ENCODE measurements at regions not wholly inside any gene's neighbourhood (a gene's known extent, or its start where the extent isn't known, plus 50 kb on each side); places are given as distances from the start of the nearest gene placed in this dataset.
"Not testable (repeated sequence)": the region's sequence is repeated elsewhere in the genome, so short reads cannot be mapped to it uniquely, and the experiment has no call there.

DNA sequence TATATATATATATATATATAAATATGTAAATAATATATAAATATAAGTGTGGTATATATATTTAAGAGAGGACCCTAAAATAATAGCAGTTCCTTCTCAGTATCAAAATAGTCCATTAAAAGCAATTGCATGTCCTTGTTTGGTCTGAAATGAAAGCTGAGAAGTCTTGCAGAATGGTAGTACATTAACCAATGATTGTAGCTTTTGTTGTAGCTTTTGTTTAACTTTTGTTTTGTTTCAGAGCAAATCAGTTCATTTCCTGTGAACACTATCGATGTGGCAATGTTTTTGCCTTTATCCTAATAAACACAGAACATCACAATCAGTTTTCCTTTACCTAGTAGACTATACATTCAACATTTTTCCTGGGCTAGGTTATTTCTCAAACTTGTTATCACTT is 1256.2 kb upstream of the SPRY2 start:
- Histone ChIP-seq H3K36me3 (ENCODE audit: control insufficient read depth, insufficient read depth, low read length, severe bottlenecking) (no peaks in the 10 kb centered on the region), H3K9me3 (ENCODE audit: control insufficient read depth, low read length) (no peaks in the 10 kb centered on the region), H3K27me3 (replicated peaks; ENCODE audit: control insufficient read depth, insufficient read depth, low read length) (no peaks in the 10 kb centered on the region), H3K4me3 (ENCODE audit: low read length) (no peak overlapping the region), H3K4me1 (ENCODE audit: control insufficient read depth, insufficient read depth, low read length) (peaks cover 8% of the 10 kb centered on the region), H3K9ac (ENCODE audit: low read length) (no peak overlapping the region)
- peak; percentile 2 for DNase-seq (ENCODE audit: low read depth)

DNA sequence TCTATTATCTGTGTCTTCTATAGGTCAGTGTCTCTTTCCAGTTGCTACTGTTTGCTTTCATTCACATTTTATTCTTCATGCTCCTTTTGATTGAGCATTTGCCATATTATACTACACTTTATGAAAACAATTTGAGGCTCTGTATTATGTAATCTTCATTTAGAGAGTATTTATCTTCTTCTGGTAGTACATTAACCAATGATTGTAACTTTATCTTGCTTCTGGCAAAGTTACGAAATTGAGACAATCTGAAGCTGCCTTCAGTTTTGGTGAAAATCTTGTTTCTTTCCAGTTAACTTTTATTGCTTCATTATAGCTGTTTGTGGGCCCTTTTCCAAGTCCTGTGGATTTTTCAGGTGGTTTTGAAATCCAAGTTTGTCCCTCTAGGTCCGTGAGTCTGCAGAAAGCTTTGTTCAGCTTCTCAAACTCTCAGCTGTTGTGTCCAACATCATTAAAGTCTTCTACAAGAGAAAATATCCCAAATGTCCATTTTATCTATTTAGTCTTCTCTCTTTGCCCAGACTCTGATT is 1255.4 kb upstream of the SPRY2 start:
- H3K4me3 ChIP-seq (ENCODE audit: low read length), result no peak overlapping the region
- no peak overlapping the region for H3K9ac ChIP-seq (ENCODE audit: low read length)
- H3K4me1 ChIP-seq (ENCODE audit: control insufficient read depth, insufficient read depth, low read length), result peaks cover 8% of the 10 kb centered on the region
- no peaks in the 10 kb centered on the region for H3K27me3 ChIP-seq (replicated peaks; ENCODE audit: control insufficient read depth, insufficient read depth, low read length)
- DNase-seq (ENCODE audit: low read depth), result peak; percentile 62
- no peaks in the 10 kb centered on the region for H3K36me3 ChIP-seq (ENCODE audit: control insufficient read depth, insufficient read depth, low read length, severe bottlenecking)
- no peaks in the 10 kb centered on the region for H3K9me3 ChIP-seq (ENCODE audit: control insufficient read depth, low read length)

DNA sequence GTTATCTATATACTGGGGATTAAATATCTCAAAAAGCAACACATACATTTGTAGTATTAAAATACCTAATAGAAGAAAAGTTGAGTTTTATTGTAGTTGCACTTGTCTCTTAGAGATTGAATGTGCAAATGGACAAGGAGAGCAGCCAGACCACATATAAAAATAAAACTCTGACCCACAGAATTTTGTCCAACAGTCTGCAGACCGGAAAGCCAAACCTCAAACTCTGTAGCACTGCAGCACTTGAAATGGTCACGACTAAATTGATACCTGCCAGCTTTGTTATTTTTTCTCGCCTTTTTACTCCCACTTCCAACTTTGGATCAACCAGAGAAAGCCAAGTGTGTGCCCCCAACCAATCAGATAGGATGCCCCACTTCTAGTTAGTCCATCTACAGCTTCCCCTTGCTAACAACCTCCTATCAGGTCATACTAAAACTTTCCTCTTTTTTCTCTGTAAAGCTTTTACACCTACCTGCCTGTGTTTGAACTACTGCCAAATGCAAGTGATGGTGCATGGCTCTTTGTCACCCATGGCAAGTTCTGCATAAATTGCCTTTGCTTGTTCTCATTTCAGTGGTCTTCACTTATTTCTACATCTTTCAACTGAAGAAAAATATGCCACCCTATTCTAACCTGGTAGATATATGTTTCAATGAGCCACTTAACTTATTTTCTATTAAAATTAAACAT is 1250.7 kb upstream of the SPRY2 start:
- no peak overlapping the region for H3K4me3 ChIP-seq (ENCODE audit: low read length)
- no peaks in the 10 kb centered on the region for H3K9me3 ChIP-seq (ENCODE audit: control insufficient read depth, low read length)
- no peaks in the 10 kb centered on the region for H3K36me3 ChIP-seq (ENCODE audit: control insufficient read depth, insufficient read depth, low read length, severe bottlenecking)
- no peak for DNase-seq (ENCODE audit: low read depth)
- no peaks in the 10 kb centered on the region for H3K27me3 ChIP-seq (replicated peaks; ENCODE audit: control insufficient read depth, insufficient read depth, low read length)
- peaks cover 8% of the 10 kb centered on the region for H3K4me1 ChIP-seq (ENCODE audit: control insufficient read depth, insufficient read depth, low read length)
- H3K9ac ChIP-seq (ENCODE audit: low read length), result no peak overlapping the region

DNA sequence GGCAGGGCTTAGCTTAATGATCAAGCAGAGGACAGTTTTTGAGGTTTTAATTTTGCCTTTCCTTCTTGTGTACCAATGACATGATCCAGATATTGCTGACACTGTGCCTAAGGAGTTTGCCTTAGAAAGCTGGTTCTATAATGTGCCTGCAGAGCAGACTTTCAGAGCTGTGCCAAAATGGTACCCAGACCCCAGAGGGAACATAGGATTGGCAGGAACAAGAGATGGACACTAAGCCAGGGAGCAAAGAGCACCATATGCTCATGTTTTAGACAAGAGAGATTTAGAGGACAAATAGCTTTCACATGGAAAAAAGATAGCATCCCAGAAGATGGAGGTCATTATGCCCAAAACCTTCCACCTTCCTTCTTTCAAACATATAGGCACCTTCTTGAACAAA is 1241.5 kb upstream of the SPRY2 start:
- H3K36me3 ChIP-seq (ENCODE audit: control insufficient read depth, insufficient read depth, low read length, severe bottlenecking), result no peaks in the 10 kb centered on the region

DNA sequence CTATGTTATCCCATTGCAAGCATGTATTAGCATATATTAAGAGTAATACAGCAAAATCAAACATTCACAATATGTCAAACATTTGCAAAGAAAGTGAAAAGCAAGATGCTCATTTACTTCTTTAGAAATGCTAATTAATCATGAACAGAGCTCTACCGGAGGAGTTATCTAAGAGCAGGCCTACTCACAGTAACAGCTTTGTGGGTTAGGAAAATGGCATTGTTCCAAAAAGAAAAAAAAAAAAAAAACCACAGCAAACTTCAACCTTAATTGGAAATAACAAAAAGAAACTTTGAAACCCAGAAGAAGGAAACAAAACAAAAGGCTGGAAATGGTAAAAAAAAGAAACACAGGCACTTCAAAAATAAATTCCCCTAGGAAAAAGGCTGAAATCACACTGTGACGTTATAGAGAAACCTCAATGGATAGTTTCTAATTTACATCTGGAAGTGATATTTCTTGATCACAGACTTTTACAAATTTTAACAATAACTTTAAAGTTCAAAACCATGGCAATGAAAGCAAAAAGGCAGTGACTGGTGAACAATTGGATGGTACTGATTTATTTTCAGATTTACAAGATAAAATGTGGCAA is 1236.8 kb upstream of the SPRY2 start:
- Histone ChIP-seq H3K9me3 (ENCODE audit: control insufficient read depth, low read length) (no peaks in the 10 kb centered on the region), H3K36me3 (ENCODE audit: control insufficient read depth, insufficient read depth, low read length, severe bottlenecking) (no peaks in the 10 kb centered on the region), H3K4me1 (ENCODE audit: control insufficient read depth, insufficient read depth, low read length) (no peaks in the 10 kb centered on the region), H3K9ac (ENCODE audit: low read length) (no peak overlapping the region), H3K27me3 (replicated peaks; ENCODE audit: control insufficient read depth, insufficient read depth, low read length) (no peaks in the 10 kb centered on the region), H3K4me3 (ENCODE audit: low read length) (no peak overlapping the region)
- DNase-seq (ENCODE audit: low read depth), result peak; percentile 38

More for the DNA sequence above, 1241.5 kb upstream of the SPRY2 start:
- DNase-seq (ENCODE audit: low read depth), result no peak
- H3K27me3 ChIP-seq (replicated peaks; ENCODE audit: control insufficient read depth, insufficient read depth, low read length), result no peaks in the 10 kb centered on the region
- H3K9me3 ChIP-seq (ENCODE audit: control insufficient read depth, low read length), result no peaks in the 10 kb centered on the region
- no peak overlapping the region for H3K4me3 ChIP-seq (ENCODE audit: low read length)
- H3K9ac ChIP-seq (ENCODE audit: low read length), result no peak overlapping the region
- H3K4me1 ChIP-seq (ENCODE audit: control insufficient read depth, insufficient read depth, low read length), result no peaks in the 10 kb centered on the region

DNA sequence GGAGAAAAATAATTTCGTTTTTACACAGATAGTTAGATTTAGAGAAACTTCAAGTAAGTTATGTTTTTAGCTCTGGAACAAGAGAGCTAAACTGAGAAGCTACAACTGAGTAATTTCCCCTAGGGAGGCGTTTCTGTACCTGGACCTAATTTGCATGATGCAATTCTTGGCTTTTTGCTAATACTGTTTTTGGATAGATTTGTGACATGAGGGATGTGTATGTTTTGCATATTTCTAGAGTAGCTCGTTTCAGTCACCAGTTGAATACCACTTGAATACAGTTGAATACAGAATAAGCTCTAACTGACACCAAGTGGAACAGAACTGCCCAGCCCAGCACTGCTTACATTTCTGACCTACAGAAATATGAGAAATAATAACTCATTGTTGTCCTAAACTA is 1227.9 kb upstream of the SPRY2 start:
- H3K27me3 ChIP-seq (replicated peaks; ENCODE audit: control insufficient read depth, insufficient read depth, low read length), result no peaks in the 10 kb centered on the region
- H3K36me3 ChIP-seq (ENCODE audit: control insufficient read depth, insufficient read depth, low read length, severe bottlenecking), result no peaks in the 10 kb centered on the region
- no peak overlapping the region for H3K9ac ChIP-seq (ENCODE audit: low read length)
- H3K9me3 ChIP-seq (ENCODE audit: control insufficient read depth, low read length), result no peaks in the 10 kb centered on the region
- no peak for DNase-seq (ENCODE audit: low read depth)
- H3K4me3 ChIP-seq (ENCODE audit: low read length), result no peak overlapping the region
- no peaks in the 10 kb centered on the region for H3K4me1 ChIP-seq (ENCODE audit: control insufficient read depth, insufficient read depth, low read length)

DNA sequence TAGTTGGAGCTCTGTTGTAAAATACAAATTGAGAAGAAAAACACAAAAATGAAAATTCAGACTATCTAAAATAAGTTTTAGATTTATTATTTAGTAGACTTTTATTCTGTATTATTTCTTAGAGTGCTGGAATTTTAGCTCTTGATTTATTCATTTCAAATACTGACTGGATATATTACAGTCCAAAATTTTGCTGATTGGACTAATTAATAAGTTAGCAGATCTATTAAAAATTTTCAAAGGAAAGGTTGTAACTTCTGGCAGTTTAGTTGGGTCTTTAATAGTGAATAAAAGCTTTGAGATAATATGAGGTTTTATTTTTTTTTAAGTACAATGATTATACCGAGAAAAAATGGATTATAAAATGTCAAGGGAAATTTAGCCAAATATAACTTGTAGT is 1224.9 kb upstream of the SPRY2 start:
- no peaks in the 10 kb centered on the region for H3K4me1 ChIP-seq (ENCODE audit: control insufficient read depth, insufficient read depth, low read length)
- H3K36me3 ChIP-seq (ENCODE audit: control insufficient read depth, insufficient read depth, low read length, severe bottlenecking), result no peaks in the 10 kb centered on the region
- DNase-seq (ENCODE audit: low read depth), result no peak
- no peak overlapping the region for H3K4me3 ChIP-seq (ENCODE audit: low read length)
- H3K9ac ChIP-seq (ENCODE audit: low read length), result no peak overlapping the region
- no peaks in the 10 kb centered on the region for H3K27me3 ChIP-seq (replicated peaks; ENCODE audit: control insufficient read depth, insufficient read depth, low read length)
- H3K9me3 ChIP-seq (ENCODE audit: control insufficient read depth, low read length), result no peaks in the 10 kb centered on the region

DNA sequence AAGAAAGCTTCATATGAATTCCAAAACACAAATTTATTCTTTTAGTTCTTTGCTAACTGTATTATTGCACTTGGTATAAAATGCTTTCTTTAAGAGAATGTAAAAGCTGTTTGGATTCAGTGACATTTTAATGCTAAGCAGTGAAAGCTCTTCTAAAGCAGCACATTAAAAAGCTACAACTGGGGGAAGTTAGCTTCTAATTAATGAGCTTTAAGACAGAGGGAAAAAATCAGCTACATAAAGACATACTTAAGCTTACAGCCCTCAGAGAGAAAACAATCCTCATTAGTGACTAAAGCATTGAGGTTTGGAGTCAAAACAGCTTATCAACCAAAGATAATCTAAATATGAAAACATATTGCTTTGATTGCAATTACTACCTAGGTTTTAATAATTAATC is 1222.2 kb upstream of the SPRY2 start:
- Histone ChIP-seq H3K9ac (ENCODE audit: low read length) (no peak overlapping the region), H3K4me3 (ENCODE audit: low read length) (no peak overlapping the region), H3K4me1 (ENCODE audit: control insufficient read depth, insufficient read depth, low read length) (no peaks in the 10 kb centered on the region), H3K27me3 (replicated peaks; ENCODE audit: control insufficient read depth, insufficient read depth, low read length) (no peaks in the 10 kb centered on the region), H3K9me3 (ENCODE audit: control insufficient read depth, low read length) (no peaks in the 10 kb centered on the region), H3K36me3 (ENCODE audit: control insufficient read depth, insufficient read depth, low read length, severe bottlenecking) (no peaks in the 10 kb centered on the region)
- no peak for DNase-seq (ENCODE audit: low read depth)

DNA sequence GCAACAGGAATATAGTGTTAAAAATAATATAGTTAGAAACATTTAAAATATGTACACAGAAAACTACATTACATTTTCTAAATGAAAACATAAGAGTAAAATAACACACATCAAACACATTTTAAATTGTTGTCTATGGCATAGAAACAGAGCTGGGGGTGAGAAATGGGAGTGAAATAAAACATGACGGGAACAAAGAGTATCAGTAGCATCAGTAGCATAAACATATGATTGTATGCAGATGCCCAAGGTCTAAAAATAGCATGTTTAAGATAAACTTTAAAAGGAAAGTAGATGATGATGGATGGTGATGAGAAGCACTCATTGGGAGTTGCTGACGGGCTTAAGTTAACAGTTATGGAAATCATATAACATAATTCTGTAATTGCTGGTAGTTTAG is 1221.7 kb upstream of the SPRY2 start:
- no peak for DNase-seq (ENCODE audit: low read depth)
- no peaks in the 10 kb centered on the region for H3K4me1 ChIP-seq (ENCODE audit: control insufficient read depth, insufficient read depth, low read length)
- no peak overlapping the region for H3K9ac ChIP-seq (ENCODE audit: low read length)
- H3K4me3 ChIP-seq (ENCODE audit: low read length), result no peak overlapping the region
- H3K36me3 ChIP-seq (ENCODE audit: control insufficient read depth, insufficient read depth, low read length, severe bottlenecking), result no peaks in the 10 kb centered on the region
- H3K27me3 ChIP-seq (replicated peaks; ENCODE audit: control insufficient read depth, insufficient read depth, low read length), result no peaks in the 10 kb centered on the region
- no peaks in the 10 kb centered on the region for H3K9me3 ChIP-seq (ENCODE audit: control insufficient read depth, low read length)

DNA sequence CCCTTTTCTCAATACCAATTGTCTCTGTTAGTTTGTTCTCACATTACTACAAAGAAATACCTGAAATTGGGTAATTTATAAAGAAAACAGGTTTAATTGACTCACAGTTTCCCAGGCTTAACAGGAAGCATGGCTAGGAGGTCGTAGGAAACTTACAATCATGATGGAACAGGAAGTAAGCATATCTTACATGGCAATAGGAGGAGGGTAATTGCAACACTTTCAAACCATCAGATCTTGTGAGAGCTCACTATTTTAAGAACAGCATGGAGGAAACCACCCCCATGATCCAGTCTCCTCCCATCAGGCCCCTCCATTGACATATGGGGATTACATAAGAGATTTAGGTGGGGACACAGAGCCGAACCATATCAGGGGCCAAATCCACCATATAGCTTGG is 1210.1 kb upstream of the SPRY2 start:
- H3K9ac ChIP-seq (ENCODE audit: low read length), result no peak overlapping the region
- no peaks in the 10 kb centered on the region for H3K4me1 ChIP-seq (ENCODE audit: control insufficient read depth, insufficient read depth, low read length)
- H3K27me3 ChIP-seq (replicated peaks; ENCODE audit: control insufficient read depth, insufficient read depth, low read length), result no peaks in the 10 kb centered on the region
- DNase-seq (ENCODE audit: low read depth), result no peak
- H3K4me3 ChIP-seq (ENCODE audit: low read length), result no peak overlapping the region
- no peaks in the 10 kb centered on the region for H3K36me3 ChIP-seq (ENCODE audit: control insufficient read depth, insufficient read depth, low read length, severe bottlenecking)
- no peaks in the 10 kb centered on the region for H3K9me3 ChIP-seq (ENCODE audit: control insufficient read depth, low read length)

DNA sequence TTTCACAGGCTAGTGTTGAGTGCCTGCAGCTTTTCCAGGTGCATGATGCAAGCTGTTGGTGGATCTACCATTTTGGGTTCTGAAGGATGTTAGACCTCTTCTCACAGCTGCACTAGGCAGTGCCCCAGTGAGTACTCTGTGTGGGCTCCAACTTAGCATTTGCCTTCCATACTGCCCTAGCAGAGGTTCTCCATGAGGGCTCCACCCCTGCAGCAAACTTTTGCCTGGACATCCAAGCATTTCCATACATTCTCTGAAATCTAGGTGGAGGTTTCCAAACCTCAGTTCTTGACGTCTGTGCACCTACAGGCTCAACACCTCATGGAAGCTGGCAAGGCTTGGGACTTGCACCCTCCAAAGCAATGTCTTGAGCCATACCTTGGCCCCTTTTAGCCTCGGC is 1205.4 kb upstream of the SPRY2 start:
- H3K9ac ChIP-seq (ENCODE audit: low read length); H3K4me1 ChIP-seq (ENCODE audit: control insufficient read depth, insufficient read depth, low read length); H3K36me3 ChIP-seq (ENCODE audit: control insufficient read depth, insufficient read depth, low read length, severe bottlenecking); H3K4me3 ChIP-seq (ENCODE audit: low read length); DNase-seq (ENCODE audit: low read depth); H3K9me3 ChIP-seq (ENCODE audit: control insufficient read depth, low read length); H3K27me3 ChIP-seq (replicated peaks; ENCODE audit: control insufficient read depth, insufficient read depth, low read length): not testable (repeated sequence)

DNA sequence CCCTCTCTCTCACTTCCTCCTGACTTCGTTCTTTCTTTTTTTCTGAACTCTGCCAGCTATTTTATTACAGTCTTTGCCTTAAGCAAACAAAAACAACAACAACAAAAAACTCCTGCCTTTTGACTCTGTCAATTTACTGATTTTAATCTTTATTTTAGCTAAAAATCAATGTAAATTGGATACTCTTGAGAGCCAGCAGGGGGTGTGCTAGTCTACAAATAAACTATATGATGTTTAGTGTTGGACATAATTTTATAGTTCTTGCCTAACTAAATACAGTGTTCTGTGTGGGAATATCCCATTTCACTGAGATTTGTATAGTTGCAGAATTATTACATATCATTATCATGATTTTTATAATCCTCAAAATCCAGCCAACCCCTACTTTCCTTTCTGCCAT is 1199.9 kb upstream of the SPRY2 start:
- no peaks in the 10 kb centered on the region for H3K36me3 ChIP-seq (ENCODE audit: control insufficient read depth, insufficient read depth, low read length, severe bottlenecking)
- peak; percentile 72 for DNase-seq (ENCODE audit: low read depth)

More for the DNA sequence above, 1199.9 kb upstream of the SPRY2 start:
- Histone ChIP-seq H3K27me3 (replicated peaks; ENCODE audit: control insufficient read depth, insufficient read depth, low read length) (no peaks in the 10 kb centered on the region), H3K9me3 (ENCODE audit: control insufficient read depth, low read length) (no peaks in the 10 kb centered on the region), H3K4me1 (ENCODE audit: control insufficient read depth, insufficient read depth, low read length) (no peaks in the 10 kb centered on the region), H3K9ac (ENCODE audit: low read length) (no peak overlapping the region), H3K4me3 (ENCODE audit: low read length) (no peak overlapping the region)
